ENCODE measurements at regions not wholly inside any gene's neighbourhood (a gene's known extent, or its start where the extent isn't known, plus 50 kb on each side); places are given as distances from the start of the nearest gene placed in this dataset.

DNA sequence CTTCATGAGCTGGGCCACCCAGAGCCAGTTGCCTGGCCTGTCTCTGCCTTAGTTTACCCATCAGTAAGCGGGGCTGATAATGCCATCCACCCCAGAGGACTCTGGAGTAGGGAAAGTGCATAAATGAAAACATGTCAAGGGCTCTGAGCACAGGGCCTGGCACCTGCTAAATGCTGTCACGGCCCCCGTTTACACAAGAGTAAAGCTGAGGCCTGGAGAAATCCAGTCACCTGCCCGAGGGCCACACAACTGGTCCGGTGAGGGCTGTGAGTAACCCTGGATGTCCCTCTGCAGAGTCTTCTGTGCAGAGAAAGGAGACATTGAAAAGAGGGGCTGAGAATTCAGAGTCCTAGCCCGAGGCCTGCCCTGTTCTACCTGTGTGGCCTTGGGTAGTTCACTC is 110.6 kb upstream of the ANO1 start:
- Histone ChIP-seq H3K4me3 (ENCODE audit: insufficient read depth, low read length, poor library complexity, severe bottlenecking) (no peak overlapping the region), H3K27me3 (ENCODE audit: low read length) (no peaks in the 10 kb centered on the region), H3K4me2 (ENCODE audit: low read depth, low read length, poor library complexity, severe bottlenecking) (no peak overlapping the region), H3K36me3 (ENCODE audit: low read length) (no peaks in the 10 kb centered on the region), H3F3A (ENCODE audit: insufficient read depth) (no peaks in the 10 kb centered on the region), H3K9ac (ENCODE audit: low read length) (no peak overlapping the region), H3K9me3 (ENCODE audit: insufficient read depth, low read length) (no peaks in the 10 kb centered on the region), H3K79me2 (ENCODE audit: insufficient read depth, low read length) (no peaks in the 10 kb centered on the region), H3K27ac (ENCODE audit: low read depth, low read length) (no peak overlapping the region), H4K20me1 (ENCODE audit: low read depth, low read length) (no peaks in the 10 kb centered on the region), H3K9me2 (replicated peaks; ENCODE audit: insufficient read depth, low read length) (no peaks in the 10 kb centered on the region), H2AFZ (ENCODE audit: low read depth, low read length, severe bottlenecking) (no peak overlapping the region)
- TF ChIP-seq EZH2phosphoT487 (conservative IDR thresholded peaks at IDR 0.05; ENCODE audit: low read length): no peak
- TF ChIP-seq, protein P1, sequence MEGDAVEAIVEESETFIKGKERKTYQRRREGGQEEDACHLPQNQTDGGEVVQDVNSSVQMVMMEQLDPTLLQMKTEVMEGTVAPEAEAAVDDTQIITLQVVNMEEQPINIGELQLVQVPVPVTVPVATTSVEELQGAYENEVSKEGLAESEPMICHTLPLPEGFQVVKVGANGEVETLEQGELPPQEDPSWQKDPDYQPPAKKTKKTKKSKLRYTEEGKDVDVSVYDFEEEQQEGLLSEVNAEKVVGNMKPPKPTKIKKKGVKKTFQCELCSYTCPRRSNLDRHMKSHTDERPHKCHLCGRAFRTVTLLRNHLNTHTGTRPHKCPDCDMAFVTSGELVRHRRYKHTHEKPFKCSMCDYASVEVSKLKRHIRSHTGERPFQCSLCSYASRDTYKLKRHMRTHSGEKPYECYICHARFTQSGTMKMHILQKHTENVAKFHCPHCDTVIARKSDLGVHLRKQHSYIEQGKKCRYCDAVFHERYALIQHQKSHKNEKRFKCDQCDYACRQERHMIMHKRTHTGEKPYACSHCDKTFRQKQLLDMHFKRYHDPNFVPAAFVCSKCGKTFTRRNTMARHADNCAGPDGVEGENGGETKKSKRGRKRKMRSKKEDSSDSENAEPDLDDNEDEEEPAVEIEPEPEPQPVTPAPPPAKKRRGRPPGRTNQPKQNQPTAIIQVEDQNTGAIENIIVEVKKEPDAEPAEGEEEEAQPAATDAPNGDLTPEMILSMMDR (IDR thresholded peaks at IDR 0.05; ENCODE audit: insufficient read depth, low read length, poor library complexity, severe bottlenecking): no peak

DNA sequence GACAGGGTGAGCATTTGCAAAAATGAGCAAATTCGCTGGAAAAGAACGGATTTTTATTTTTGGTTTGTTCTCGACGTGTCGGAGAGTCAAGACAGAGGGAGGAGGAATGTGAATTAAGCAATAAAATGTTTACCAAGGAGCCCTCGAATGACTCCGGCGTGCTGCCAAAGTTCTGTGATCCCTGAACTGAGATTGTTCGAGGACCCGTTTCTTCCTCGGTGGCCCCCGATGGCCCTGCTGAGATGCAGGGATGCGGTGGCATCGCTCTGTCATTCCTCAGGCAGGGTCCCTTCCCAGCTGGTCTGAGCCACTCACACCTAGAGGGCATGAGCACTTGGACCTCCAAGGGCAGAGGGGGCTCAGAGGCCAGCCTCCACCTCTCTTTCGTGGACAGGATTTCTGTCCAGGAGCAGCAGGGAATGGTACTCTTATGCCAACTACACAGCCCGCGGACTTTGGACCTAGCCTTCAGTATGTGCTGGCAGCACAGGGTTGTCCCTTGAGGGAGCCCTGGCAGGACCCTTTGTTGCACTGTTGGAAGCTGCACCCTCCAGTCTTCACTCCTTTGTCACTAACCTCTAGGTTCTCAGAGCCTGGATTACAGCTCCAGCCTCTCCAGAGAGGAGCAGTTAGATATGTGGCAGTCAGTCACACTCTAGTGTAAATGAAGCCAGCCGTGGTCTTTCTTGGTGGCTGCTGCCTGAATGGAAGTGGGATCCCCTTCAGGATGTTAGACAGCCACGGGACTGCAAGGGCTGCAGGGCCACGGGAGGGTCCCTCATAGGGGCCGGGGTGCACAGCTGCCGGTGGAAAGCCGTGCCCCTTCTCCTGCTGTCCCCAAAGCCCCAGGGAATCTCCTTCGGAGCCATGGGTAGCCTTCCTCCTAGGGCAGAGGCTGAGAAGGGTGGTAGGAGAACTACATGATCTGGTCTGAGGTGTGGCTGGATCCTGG is 109.4 kb upstream of the ANO1 start:
- TF ChIP-seq, protein P1 (IDR thresholded peaks at IDR 0.05; ENCODE audit: insufficient read depth, low read length, poor library complexity, severe bottlenecking): no peak
- no peak for TF ChIP-seq EZH2phosphoT487 (conservative IDR thresholded peaks at IDR 0.05; ENCODE audit: low read length)
- H3K27ac ChIP-seq (ENCODE audit: low read depth, low read length): no peak overlapping the region
- no peaks in the 10 kb centered on the region for H3K36me3 ChIP-seq (ENCODE audit: low read length)
- H3K4me3 ChIP-seq (ENCODE audit: insufficient read depth, low read length, poor library complexity, severe bottlenecking): no peak overlapping the region
- H3K79me2 ChIP-seq (ENCODE audit: insufficient read depth, low read length): no peaks in the 10 kb centered on the region
- H3K9me2 ChIP-seq (replicated peaks; ENCODE audit: insufficient read depth, low read length): no peaks in the 10 kb centered on the region
- H2AFZ ChIP-seq (ENCODE audit: low read depth, low read length, severe bottlenecking): no peak overlapping the region
- no peaks in the 10 kb centered on the region for H4K20me1 ChIP-seq (ENCODE audit: low read depth, low read length)
- H3K9me3 ChIP-seq (ENCODE audit: insufficient read depth, low read length): no peaks in the 10 kb centered on the region
- H3K27me3 ChIP-seq (ENCODE audit: low read length): no peaks in the 10 kb centered on the region
- no peaks in the 10 kb centered on the region for H3F3A ChIP-seq (ENCODE audit: insufficient read depth)
- no peak overlapping the region for H3K9ac ChIP-seq (ENCODE audit: low read length)
- no peak overlapping the region for H3K4me2 ChIP-seq (ENCODE audit: low read depth, low read length, poor library complexity, severe bottlenecking)

DNA sequence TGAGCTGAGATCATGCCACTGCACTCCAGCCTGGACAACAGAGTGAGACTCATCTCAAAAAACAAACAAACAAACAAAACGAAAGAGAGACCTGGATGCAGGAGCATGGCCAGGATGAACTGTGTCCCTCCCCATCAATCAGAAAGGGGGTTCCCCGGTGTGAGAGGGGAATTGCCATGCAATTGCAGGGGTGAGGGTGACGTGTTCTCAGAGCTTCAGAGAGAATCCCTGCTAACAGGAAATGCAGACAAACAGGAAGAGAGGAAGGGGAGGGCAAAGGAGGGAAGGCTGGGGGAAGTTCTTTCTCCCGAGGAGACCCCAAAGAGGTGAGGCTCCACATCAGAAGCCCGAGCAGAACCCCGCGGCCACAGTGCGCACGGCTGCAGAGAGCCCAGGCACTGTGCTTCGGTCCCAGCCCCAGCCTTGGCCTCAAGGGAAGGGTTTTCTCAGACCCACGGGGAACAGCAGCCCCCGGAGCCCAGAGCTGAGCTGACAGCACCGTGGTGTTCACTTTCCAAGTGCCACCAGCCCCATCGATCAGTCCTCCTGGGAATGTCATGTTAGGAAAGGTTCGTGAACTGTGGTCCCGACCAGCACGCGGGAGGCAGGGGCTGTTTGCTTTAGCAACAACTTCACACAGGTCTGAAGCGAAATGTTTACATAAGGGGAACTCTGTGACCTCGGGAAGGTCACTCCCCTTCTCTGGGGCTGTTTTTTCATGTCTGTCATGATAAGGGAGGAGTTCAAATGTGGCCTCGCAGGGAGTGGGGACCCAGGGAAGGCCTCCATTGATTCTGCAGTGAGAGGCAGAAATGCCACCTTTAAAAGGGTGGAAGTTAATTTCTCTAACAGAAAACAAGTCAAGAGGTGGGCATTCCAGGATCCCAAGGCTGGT is 108.0 kb upstream of the ANO1 start:
- Histone ChIP-seq H3F3A (ENCODE audit: insufficient read depth) (no peaks in the 10 kb centered on the region), H3K27me3 (ENCODE audit: low read length) (no peaks in the 10 kb centered on the region), H3K4me2 (ENCODE audit: low read depth, low read length, poor library complexity, severe bottlenecking) (no peak overlapping the region), H3K27ac (ENCODE audit: low read depth, low read length) (no peak overlapping the region), H2AFZ (ENCODE audit: low read depth, low read length, severe bottlenecking) (no peak overlapping the region), H3K79me2 (ENCODE audit: insufficient read depth, low read length) (no peaks in the 10 kb centered on the region), H3K9me3 (ENCODE audit: insufficient read depth, low read length) (no peaks in the 10 kb centered on the region), H3K9me2 (replicated peaks; ENCODE audit: insufficient read depth, low read length) (no peaks in the 10 kb centered on the region), H4K20me1 (ENCODE audit: low read depth, low read length) (no peaks in the 10 kb centered on the region), H3K9ac (ENCODE audit: low read length) (no peak overlapping the region), H3K4me3 (ENCODE audit: insufficient read depth, low read length, poor library complexity, severe bottlenecking) (no peak overlapping the region), H3K36me3 (ENCODE audit: low read length) (no peaks in the 10 kb centered on the region)
- TF ChIP-seq EZH2phosphoT487 (conservative IDR thresholded peaks at IDR 0.05; ENCODE audit: low read length): no peak
- TF ChIP-seq, protein P1 (IDR thresholded peaks at IDR 0.05; ENCODE audit: insufficient read depth, low read length, poor library complexity, severe bottlenecking): no peak
